Endometrium (tissue), 2 donors: ENCODE measurements at regions not wholly inside any gene's neighbourhood (a gene's known extent, or its start where the extent isn't known, plus 50 kb on each side); places are given as distances from the start of the nearest gene placed in this dataset.
"Not testable (repeated sequence)": the region's sequence is repeated elsewhere in the genome, so short reads cannot be mapped to it uniquely, and the experiment has no call there.

Experiments
- FAIRE-seq: peaks from 2 replicates; lab custom pipeline; 2012; peaks lifted over from hg19 to GRCh38; lab: Jason Lieb, UNC
- donor health status: control.
- donor health status: control.

DNA sequence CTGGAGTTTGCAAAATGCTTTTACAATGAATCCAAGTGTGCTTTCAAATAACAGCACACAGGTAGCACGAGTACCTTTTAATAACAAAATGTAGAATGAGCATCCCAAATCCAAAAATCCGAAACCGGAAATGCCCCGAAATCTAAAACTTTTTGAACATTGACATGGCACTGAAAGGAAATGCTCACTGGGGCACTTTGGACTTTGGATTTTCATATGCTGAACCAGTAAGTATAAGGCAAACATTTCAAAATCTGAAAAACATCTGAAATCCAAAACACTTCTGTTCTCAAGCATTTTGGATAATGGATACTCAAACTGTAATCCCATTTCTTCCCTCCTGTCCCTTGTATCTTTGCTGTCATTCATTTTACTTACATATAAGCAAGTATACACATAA lies 50.1 kb downstream of the GCNT4 start:
- FAIRE-seq: no peak

DNA sequence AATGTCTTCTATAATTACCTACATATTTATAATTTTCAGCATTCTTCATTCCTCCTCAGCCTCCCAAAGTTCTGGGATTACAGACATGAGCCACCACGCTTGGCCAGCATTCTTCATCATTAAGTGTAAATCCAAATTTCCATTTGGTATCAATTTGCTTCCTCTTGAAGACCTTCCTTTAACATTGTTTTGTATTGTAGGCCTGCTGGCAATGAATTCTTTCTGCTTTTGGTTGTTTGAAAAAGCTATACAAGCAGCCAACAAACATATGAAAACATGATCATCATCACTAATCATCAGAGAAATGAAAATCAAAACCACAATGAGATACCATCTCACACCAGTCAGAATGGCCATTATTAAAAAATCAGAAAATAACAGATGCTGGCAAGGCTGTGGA lies 56.4 kb downstream of the GCNT4 start:
- no peak for FAIRE-seq

DNA sequence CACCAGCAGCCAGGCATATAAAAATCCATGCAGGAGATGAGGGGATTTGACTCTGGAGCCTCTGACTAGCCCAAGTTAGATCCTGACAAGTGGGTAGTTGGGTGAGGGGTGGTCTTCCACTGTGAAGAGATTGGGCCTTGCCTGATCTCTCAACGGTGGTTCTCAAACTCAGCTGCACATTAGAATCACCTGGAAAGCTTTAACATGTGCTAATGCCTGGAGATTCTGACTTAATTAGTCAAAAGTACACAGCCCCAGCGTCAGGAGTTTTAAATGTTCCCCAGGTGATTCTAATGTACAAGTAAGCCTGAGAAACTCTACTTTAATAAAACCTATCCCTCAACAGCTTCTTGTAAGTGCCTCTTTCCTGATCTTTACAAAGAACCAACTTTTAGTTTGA lies 57.5 kb downstream of the GCNT4 start:
- no peak for FAIRE-seq

DNA sequence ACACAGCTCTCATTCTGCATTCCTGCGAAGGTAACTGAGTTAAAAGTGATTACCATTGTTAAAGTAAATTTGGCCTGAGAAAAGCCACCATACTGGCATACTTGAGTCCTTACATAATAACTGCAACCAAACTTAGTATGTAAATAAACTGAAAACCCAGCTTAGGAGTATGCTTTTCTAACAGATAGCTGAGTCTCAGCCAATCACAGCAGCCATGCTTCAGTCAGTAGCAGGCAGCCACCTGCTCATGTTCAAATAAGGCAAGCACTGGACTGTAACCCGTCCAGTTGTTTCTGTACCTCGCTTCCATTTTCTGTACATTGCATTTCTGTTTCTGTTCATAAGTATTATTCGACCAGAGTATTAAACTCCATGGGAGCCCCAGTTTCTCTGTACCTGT lies 58.6 kb downstream of the GCNT4 start:
- no peak for FAIRE-seq

DNA sequence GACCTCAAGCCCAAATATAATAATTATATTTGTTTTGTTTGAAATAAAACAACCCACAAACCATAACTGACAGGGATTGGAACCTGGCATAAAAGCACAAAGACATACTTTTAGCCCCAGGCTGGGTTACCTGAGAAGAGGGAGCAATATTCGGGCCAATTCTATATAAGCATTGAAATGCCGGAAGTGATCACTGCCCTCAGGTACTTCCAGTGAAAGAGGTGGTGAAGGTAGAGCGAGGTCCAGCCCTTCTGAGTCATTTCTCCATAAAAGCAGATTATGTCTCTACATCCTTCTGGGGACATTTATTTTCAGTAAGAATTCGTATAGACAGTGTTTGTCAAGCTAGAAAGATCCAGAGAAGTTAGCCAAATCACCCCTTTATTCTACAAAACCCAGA lies 59.6 kb downstream of the GCNT4 start:
- FAIRE-seq: no peak

DNA sequence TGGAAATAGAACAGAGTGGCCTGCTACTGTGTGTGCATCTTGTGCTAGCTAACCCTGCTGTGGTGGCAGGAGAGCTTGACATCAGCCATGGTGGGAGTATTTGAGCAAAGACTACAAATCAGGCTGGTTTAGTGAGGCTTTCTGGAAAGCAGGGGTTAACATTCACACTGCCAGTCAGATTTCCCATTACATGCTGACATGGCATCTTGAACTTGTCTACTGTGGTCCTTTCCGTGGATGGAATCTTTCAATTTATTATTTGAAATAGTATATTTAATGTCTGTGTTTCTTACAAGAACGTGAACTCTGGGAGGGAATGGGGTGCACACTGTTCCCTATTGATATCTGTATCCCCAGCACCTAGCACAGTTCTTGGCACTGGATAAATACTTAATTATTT lies 60.8 kb downstream of the GCNT4 start:
- FAIRE-seq: no peak

DNA sequence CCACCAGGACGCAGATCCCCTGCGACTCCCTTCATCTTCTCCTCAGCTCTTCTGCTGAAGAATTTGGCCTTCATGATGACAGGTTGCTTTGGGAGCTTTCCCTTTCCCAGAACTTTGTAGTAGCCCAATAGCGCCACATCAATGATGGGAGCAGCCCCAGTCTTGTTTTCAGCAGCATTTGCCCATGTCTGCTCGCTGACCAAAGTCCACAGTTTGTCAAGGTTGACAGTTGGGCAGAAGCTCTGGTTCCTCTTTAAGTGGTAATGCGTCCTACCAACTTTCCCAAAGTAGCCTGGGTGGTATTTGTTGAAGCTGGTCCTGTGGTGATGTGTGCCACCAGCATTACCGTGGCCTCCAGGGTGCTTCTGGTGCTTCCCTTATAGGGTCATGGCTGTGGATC lies 62.2 kb downstream of the GCNT4 start:
- FAIRE-seq: no peak

DNA sequence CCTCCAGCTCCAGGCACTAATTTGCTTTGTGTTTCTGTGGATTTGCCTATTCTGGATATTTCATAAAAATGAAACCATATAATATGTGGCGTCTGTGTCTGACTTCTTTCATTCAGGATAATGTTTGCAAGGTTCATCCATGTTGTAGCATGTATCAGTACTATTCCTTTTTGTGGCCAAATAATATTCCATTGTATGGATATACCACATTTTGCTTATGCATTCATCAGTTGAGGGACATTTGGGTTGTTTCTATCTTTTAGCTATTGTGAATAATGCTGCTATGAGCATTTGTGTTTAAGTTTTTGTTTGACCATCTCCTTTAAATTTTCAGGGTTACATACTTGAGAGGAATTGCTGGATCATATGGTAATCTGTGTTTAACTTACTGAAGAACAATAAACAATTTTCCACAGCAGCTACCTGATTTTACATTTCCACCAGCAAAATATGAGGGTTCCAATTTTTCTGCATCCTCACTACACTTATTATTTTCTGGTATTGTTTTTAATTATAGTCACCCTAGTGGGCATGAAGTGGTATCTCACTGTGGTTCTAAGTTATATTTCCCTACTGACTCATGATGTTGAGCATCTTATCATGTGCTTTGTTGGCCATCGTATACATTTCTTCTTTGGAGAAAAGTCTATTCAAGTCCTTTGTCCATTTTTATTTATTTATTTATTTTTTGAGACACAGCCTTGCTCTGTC lies 63.9 kb downstream of the GCNT4 start:
- no peak for FAIRE-seq

DNA sequence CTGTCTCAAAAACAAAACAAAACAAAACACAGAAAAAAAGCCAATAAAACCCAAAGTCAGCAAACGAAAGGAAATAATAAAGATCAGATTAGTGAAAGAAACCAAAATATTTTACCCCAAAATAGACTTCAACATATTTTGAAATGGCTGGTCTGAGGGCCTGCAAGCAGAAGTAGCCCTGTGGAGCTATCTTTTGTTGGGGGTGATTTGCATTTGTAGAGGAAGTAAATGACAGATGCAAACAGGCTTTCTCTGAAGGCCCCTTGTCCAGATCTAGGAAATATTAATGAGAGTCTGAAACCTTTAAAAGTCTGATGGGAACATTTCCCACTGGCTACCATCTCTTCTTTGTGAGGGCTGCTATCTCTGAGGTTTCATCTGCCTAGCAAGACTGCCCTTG lies 74.0 kb downstream of the GCNT4 start:
- no peak for FAIRE-seq

DNA sequence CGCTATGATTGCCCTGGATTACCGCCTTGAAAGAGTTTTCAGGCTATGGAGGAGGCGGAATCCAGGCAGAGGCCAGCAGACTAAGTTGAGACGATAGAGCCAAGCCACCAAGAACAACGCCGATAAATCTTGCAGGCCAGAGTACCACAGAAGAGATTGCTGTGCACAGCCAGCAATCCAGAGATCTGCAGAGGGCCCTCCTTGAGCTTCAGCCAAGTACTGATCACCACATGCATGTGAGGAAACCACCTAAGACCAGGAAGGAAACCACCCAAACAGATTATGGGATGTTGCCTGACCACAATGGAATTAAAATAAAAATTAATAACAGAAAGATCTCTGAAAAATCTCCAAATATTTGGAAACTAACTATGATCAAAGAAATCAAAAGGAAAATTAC lies 74.9 kb downstream of the GCNT4 start:
- no peak for FAIRE-seq

DNA sequence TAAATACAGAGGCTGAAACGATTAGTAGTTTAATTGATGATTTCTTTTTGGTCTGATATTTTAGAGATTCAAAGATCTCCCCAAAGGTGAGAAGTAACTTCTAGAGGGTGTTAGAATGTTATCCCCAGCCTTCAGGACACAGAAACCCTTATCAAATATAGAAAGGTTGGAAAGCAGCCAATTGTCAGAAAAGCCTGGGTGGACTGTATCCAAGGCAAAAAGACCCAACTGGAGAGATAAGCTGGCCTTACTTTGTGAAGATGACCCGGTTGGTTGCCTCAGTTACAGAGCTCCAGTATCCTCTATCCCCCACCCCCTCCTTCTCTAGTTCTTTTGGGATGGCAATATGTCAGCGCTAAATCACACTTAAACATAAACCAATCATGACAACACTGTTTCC lies 75.7 kb downstream of the GCNT4 start:
- FAIRE-seq: no peak

DNA sequence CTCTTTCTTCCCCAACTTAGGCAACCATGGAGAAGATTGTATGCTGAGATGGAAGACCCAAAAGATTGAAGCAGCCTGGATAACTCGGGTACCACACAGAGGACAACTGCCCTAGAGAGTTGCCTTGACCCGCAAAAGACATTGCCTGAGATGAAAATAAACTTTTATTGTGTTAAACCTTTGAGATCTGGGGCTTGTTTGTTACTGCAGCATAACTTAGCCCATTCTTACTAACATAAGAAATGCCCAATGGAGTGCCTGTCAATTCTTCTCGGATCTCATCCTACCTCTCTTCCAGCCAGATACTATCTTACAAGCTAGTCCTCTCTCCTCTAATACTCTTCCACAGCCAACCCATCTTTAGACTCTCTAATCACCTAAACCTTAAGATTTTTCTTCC lies 76.8 kb downstream of the GCNT4 start:
- FAIRE-seq: no peak

DNA sequence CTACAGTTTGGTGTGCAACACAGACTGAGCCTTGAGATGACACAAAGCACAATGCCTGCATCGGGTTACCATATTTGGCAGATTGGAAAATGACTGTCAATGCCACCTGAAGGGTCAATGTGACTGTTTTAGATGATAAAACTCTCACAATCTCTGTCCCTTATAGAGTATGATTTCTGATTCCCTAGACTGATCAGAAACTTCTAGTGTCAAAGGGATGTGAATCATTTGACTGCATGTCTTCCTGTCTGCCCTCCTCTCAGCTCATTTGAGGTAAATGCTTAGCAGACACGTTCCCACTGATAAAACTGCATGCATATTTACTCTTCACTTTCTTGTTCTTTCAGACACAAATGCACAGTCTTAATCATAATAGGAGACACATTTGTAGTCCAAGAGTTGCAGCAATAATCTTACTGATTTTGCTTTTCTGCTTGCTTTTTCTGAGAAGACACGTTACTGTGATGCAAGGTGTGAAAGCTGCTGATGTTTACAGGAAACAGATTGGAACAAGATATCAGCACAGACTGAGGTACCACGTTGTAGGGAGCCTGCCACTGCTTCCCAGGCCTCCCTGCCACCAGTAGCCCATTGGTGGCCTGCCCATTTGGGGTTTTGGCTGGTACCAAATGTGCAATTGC lies 77.8 kb downstream of the GCNT4 start:
- no peak for FAIRE-seq

DNA sequence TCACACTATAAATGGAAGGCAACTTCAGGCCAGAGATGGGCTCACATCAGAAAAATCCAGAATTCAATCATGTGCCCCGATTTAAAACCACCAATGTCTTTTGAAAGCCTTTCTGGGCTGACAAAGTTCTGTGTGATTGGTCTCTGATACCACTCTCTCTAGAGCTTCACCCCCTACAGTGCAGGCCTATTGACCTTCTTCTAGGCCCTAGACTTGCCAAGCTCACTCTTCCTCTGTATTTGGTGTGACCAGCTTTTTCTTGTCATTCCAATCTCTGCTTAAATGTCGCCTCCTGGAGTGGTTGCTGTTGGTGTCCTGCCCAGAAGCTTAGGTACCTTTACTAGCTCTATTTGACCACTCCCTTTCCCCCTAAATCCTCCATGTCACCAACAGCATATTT lies 78.7 kb downstream of the GCNT4 start:
- no peak for FAIRE-seq

DNA sequence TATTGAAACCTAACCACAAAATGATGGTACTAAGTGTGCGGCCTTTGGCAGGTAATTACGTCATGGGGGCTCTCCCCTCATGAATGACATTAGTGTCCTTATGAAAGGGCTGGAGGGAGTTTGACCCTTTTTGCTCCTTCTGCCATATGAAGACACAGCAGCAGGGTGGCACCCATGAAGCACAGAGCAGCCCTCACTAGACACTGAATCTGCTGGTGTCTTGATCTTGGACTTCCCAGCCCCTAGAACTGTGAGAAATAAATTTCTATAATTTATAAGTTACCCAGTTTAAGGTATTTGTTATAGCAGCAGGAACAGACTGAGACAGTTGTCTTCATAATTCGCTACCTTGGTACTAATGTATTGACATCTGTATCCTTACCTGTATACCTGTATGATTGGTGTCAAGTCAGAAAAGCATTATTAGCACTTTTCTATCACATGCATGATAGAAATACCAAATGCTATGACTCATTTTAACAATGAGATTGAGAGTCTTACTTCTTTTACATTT lies 80.4 kb downstream of the GCNT4 start:
- no peak for FAIRE-seq

DNA sequence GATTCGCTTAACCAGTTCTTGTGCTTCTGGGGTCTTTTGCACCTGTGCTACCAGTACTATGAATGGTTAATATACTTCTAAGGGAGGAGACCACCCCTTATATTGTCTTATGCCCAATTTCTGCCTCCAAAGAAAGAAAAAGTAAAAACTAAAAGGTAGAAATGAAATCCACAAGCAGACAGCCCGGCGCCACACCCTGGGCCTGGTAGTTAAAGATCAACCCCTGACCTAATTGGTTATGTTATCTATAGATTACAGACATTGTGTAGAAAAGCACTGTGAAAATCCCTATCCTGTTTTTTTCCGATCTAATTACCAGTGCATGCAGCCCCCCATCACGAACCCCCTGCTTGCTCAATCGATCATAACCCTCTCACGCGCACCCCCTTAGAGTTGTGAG lies 81.5 kb downstream of the GCNT4 start:
- not testable (repeated sequence) for FAIRE-seq

DNA sequence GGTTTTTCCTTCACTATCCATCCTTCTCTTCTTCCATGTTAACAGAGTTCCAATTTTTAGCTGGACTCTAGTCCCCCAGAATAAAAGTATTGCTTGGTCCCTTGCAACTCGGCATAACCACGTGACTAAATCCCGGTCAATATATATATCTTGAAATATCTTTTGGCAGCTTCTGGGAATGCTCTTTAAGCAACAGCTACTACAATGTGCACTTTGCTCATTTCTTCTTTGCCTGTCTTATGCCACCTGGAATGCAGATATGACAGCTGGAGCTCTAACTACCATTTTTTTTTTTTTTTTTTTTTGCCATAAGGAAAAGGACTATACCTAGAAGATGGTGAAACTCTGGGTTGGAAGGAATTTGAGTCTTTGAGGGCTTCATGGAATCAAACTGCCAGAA lies 82.6 kb downstream of the GCNT4 start:
- FAIRE-seq: no peak

DNA sequence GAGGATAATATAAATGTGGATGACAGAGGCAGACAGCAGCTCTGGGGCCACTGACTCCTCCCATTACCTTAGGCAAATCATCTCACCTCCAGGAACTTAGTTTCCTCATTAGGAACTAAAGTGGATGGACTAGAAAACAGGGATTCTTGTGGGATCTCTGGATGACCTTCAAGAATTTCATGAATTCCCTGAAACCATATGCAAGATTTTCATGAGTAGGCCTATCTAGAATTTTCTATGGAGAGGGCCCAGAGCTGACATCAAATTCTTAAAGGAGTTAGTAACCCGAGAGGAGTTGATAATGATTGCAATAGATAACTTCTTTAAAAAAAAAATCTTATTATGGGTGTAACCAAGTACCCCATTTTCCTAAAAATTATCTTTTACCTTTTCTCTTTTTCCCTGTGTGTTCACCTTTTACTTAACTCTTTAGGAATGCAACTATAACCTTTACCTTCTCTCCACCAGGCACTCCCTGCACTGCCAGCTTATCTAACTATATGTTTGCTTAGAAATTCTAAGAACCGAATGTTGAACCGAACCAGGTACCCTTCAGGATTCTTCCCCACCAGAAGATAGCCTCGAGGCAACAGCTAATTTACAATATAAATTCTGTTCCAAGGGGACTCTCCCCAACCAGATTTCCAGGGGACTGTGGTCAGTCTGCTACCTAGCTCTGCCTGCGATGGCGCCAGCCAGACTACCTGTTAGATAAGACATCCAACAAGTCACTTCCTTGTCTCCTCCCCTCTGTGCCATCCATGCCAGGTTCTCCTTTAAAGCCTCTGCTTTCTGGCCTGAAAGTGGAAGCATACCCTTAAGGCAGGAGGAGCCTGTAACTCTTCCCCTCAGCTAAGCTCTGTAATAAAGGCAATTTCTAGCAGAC lies 86.0 kb downstream of the GCNT4 start:
- FAIRE-seq: no peak

DNA sequence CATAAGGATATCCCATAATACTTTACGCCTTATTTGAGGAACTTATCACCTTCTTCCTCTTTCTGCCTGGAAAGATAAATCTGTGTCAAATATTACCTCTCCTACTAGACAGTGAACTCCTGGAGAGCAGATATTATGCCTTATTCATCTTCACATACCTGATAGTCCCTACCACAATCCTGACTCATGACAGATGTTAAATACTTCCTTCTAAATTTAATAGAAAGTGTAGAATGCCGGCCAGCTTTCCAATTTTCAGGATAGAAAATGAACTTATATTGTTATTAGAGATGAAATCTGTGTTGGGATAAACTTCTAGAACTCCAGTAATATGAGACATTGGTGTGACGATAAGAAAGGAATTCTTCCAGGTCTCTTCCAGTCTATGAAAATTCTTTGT lies 89.0 kb downstream of the GCNT4 start:
- FAIRE-seq: no peak

DNA sequence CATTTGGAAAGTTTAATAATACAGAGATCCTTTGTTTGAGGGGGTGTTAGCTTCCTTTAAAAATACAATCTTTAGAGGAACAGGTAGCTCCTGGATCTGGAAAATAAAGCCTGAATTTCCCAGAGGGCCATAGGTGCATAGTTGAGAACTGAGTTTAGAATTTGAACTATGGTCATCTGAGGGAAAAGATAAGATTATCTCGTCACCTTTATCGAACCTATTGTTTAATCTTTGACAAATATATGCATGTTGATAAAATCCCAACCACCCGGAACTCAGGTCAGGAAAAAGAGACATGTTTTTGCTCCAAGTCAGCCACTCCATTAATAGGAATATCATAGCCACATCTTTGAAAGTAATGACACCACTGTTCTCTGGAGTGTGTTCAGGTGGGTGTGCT lies 91.7 kb upstream of the FAM169A start:
- FAIRE-seq: no peak

DNA sequence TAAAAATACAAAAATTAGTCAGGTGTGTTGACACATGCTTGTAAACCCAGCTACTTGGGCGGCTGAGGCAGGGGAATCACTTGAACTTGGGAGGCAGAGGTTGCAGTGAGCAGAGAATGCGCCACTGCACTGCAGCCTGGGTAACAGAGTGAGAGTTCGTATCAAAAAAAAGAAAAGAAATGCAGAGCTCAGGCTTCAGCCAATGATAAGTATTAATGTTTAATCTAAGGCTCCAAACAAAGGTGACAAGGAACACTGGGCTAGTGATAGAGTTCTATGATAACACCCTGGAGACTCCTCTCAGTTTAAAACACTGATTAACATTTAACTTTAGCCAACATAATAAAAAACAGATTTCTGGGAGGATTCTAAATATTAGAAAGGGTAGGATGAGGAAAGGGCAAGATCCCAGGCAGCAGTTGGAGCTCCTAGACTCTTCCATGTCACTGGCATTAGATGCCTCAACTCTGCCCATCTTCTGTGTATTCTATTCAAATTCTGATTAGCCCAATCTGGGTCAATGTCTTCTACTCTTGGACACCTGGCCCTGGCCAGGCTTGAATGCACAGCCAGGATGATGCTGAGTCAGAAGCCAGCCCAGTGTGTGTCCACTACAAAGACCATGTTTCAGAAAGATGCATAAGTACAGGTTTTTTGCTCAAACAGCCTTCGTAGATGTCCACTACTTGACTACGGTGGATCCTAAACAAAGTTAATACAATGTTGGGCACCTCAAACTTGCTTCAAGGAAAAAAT lies 91.0 kb upstream of the FAM169A start:
- FAIRE-seq: no peak

DNA sequence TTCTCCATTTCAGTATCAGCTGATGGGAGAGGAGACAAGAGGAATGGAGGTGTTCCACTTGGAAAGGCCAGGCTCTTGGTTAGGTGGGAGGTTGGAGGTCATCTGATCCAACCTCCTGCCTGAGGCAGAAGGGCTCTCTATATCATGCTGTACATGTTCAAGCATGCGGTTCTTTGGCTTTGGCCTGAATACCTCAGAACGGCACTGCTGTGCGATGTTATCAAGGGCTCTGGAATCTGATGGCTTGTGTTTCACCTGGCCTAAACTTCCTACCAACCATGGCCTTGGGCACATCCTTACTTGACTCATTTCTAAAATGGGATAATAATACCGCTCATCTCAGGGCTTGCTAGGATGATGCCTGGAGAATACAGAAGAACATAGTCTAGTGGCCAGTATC lies 90.1 kb upstream of the FAM169A start:
- no peak for FAIRE-seq
